HG02885 (cell line): ENCODE measurements at regions not wholly inside any gene's neighbourhood (a gene's known extent, or its start where the extent isn't known, plus 50 kb on each side); places are given as distances from the start of the nearest gene placed in this dataset.

Experiments used
- ATAC-seq: cut with Tn5 transposase; IDR thresholded peaks from one replicate; pipeline ENCODE4 v1.9.1; 2021; ENCODE audit warnings: mild to moderate bottlenecking; ENCODE audit not compliant: unreplicated experiment, poor library complexity

GRCh38 chr4:14833053-14833452, 169.2 kb upstream of the CPEB2 start:
- ATAC-seq: no peak

GRCh38 chr4:14834382-14834781, 167.9 kb upstream of the CPEB2 start:
- ATAC-seq: no peak

- ATAC-seq: no peak
Observed at GRCh38 chr4:14835288-14835687, 167.0 kb upstream of the CPEB2 start.

- no peak for ATAC-seq
Observed at GRCh38 chr4:14835708-14836425, 166.4 kb upstream of the CPEB2 start.

- ATAC-seq: no peak
Observed at GRCh38 chr4:14837860-14838259, 164.4 kb upstream of the CPEB2 start.

- ATAC-seq: no peak
Observed at GRCh38 chr4:14841801-14842768, 160.2 kb upstream of the CPEB2 start.

- ATAC-seq: no peak
Observed at GRCh38 chr4:14842964-14843630, 159.2 kb upstream of the CPEB2 start.

GRCh38 chr4:14844061-14844460, 158.2 kb upstream of the CPEB2 start:
- ATAC-seq: no peak

- ATAC-seq: no peak
Observed at GRCh38 chr4:14848229-14848628, 154.1 kb upstream of the CPEB2 start.

- no peak for ATAC-seq
Observed at GRCh38 chr4:14850455-14851097, 151.7 kb upstream of the CPEB2 start.

GRCh38 chr4:14853176-14853943, 148.9 kb upstream of the CPEB2 start:
- no peak for ATAC-seq

- no peak for ATAC-seq
Observed at GRCh38 chr4:14855719-14856061, 146.6 kb upstream of the CPEB2 start.

- peak; percentile 99 for ATAC-seq
Observed at GRCh38 chr4:14856062-14856933, 146.0 kb upstream of the CPEB2 start.

GRCh38 chr4:14856934-14857235, 145.4 kb upstream of the CPEB2 start:
- ATAC-seq: no peak

- ATAC-seq: no peak
Observed at GRCh38 chr4:14857475-14857874, 144.8 kb upstream of the CPEB2 start.

- no peak for ATAC-seq
Observed at GRCh38 chr4:14857981-14858380, 144.3 kb upstream of the CPEB2 start.

- ATAC-seq: no peak
Observed at GRCh38 chr4:14862891-14863290, 139.4 kb upstream of the CPEB2 start.

GRCh38 chr4:14863418-14864364, 138.6 kb upstream of the CPEB2 start:
- ATAC-seq: no peak
